GM13976 (cell line): ENCODE measurements at regions not wholly inside any gene's neighbourhood (a gene's known extent, or its start where the extent isn't known, plus 50 kb on each side); places are given as distances from the start of the nearest gene placed in this dataset.
"Not testable (repeated sequence)": the region's sequence is repeated elsewhere in the genome, so short reads cannot be mapped to it uniquely, and the experiment has no call there.

Experiments
- DNase-seq: peaks from one replicate; pipeline ENCODE4 v3.0.0; 2012; ENCODE audit warnings: low spot score
- CTCF ChIP-seq: IDR thresholded peaks from 2 replicates; pipeline ENCODE4 v1.5.1; 2012; ENCODE audit warnings: borderline replicate concordance, mild to moderate bottlenecking; ENCODE audit not compliant: insufficient read depth; ENCODE audit errors: extremely low read depth, missing control alignments, control extremely low read depth
- in situ Hi-C: fragments of 300-500 bp; cut with MboI; formaldehyde crosslinking; loops from one replicate; pipeline ENCODE4 v1.12.0; 2022; ENCODE audit warnings: low sequenced_read_pairs, mixed read lengths, inconsistent platforms; ENCODE audit not compliant: unreplicated experiment

GRCh38 chr18:4547126-4547525 lies 92.0 kb upstream of the DLGAP1 start:
- in situ Hi-C loops: no loop called here
- DNase-seq: no peak
- no peak for TF ChIP-seq CTCF

GRCh38 chr18:4544142-4544541 lies 89.0 kb upstream of the DLGAP1 start:
- no peak for DNase-seq
- TF ChIP-seq CTCF: no peak
- in situ Hi-C loops: no loop called here

- DNase-seq: no peak
- TF ChIP-seq CTCF: no peak
- in situ Hi-C loops: no loop called here
Observed at GRCh38 chr18:4543711-4544110, 88.6 kb upstream of the DLGAP1 start.

- no peak for TF ChIP-seq CTCF
- in situ Hi-C loops: no loop called here
Observed at GRCh38 chr18:4541588-4541987, 86.5 kb upstream of the DLGAP1 start.

GRCh38 chr18:4536447-4536846 lies 81.3 kb upstream of the DLGAP1 start:
- no peak for DNase-seq
- in situ Hi-C loops: no loop called here
- TF ChIP-seq CTCF: no peak

More at GRCh38 chr18:4541588-4541987, 86.5 kb upstream of the DLGAP1 start:
- no peak for DNase-seq

GRCh38 chr18:4528405-4528804 lies 73.3 kb upstream of the DLGAP1 start:
- in situ Hi-C loops: no loop called here
- TF ChIP-seq CTCF: no peak
- DNase-seq: no peak

- DNase-seq, in situ Hi-C loops: not testable (repeated sequence)
Observed at GRCh38 chr18:4527826-4528225, 72.7 kb upstream of the DLGAP1 start.
